HG03045 (cell line): ENCODE measurements at regions not wholly inside any gene's neighbourhood (a gene's known extent, or its start where the extent isn't known, plus 50 kb on each side); places are given as distances from the start of the nearest gene placed in this dataset.

Source experiments
- ATAC-seq: cut with Tn5 transposase; IDR thresholded peaks from one replicate; pipeline ENCODE4 v1.9.1; 2021; ENCODE audit warnings: mild to moderate bottlenecking, moderate library complexity; ENCODE audit not compliant: unreplicated experiment

- no peak for ATAC-seq
These were observed 104.0 kb upstream of the ESRRG start for GRCh38 chr1:216827251-216827650.

- no peak for ATAC-seq
These were observed 103.4 kb upstream of the ESRRG start for GRCh38 chr1:216826646-216827045.

- ATAC-seq = no peak
These were observed 103.0 kb upstream of the ESRRG start for GRCh38 chr1:216826214-216826613.

GRCh38 chr1:216825557-216825956, 102.3 kb upstream of the ESRRG start:
- ATAC-seq = no peak

GRCh38 chr1:216824511-216824910, 101.3 kb upstream of the ESRRG start:
- no peak for ATAC-seq

- no peak for ATAC-seq
These were observed 100.5 kb upstream of the ESRRG start for GRCh38 chr1:216823731-216824130.

GRCh38 chr1:216822480-216822879, 99.3 kb upstream of the ESRRG start:
- no peak for ATAC-seq

- ATAC-seq = no peak
These were observed 97.1 kb upstream of the ESRRG start for GRCh38 chr1:216820345-216820744.

- no peak for ATAC-seq
These were observed 95.1 kb upstream of the ESRRG start for GRCh38 chr1:216818284-216818683.

GRCh38 chr1:216815260-216816131, 92.3 kb upstream of the ESRRG start:
- no peak for ATAC-seq

- no peak for ATAC-seq
These were observed 91.5 kb upstream of the ESRRG start for GRCh38 chr1:216814576-216815259.

- no peak for ATAC-seq
These were observed 89.7 kb upstream of the ESRRG start for GRCh38 chr1:216812966-216813365.

GRCh38 chr1:216809649-216810048, 86.4 kb upstream of the ESRRG start:
- no peak for ATAC-seq

GRCh38 chr1:216807696-216808095, 84.5 kb upstream of the ESRRG start:
- ATAC-seq = no peak

- no peak for ATAC-seq
These were observed 82.7 kb upstream of the ESRRG start for GRCh38 chr1:216805953-216806352.

GRCh38 chr1:216805233-216805632, 82.0 kb upstream of the ESRRG start:
- no peak for ATAC-seq

GRCh38 chr1:216804111-216804510, 80.9 kb upstream of the ESRRG start:
- no peak for ATAC-seq

GRCh38 chr1:216794586-216794985, 71.4 kb upstream of the ESRRG start:
- no peak for ATAC-seq

GRCh38 chr1:216793973-216794372, 70.7 kb upstream of the ESRRG start:
- no peak for ATAC-seq

- no peak for ATAC-seq
These were observed 70.1 kb upstream of the ESRRG start for GRCh38 chr1:216793303-216793702.

GRCh38 chr1:216788671-216789070, 65.4 kb upstream of the ESRRG start:
- no peak for ATAC-seq

- no peak for ATAC-seq
These were observed 62.5 kb upstream of the ESRRG start for GRCh38 chr1:216785737-216786136.
